SK-N-SH (cell line): ENCODE measurements at regions not wholly inside any gene's neighbourhood (a gene's known extent, or its start where the extent isn't known, plus 50 kb on each side); places are given as distances from the start of the nearest gene placed in this dataset.

ENCODE experiments used
- CTCF ChIA-PET: fragments of 300-600, 350-600 bp; formaldehyde crosslinking; extraction: SDS; loops from one replicate; lab custom pipeline; 2021; lab: Yijun Ruan, JAX
- POLR2A ChIA-PET: fragments of 350-600 bp; sonication (Branson Sonifier 250); formaldehyde crosslinking; extraction: SDS; loops from one replicate; lab custom pipeline; 2020; ENCODE audit warnings: antibody characterized with exemption, inconsistent platforms; lab: Yijun Ruan, JAX
- DNase-seq: peaks from one replicate; pipeline ENCODE4 v3.0.0; 2012
- H2AFZ ChIP-seq: fragments of 200-600 bp; sonication (generic); 2 replicates; pipeline ENCODE4 v1.8.1; 2016; ENCODE audit warnings: antibody characterized with exemption, mild to moderate bottlenecking, low read depth
- H3F3A ChIP-seq: fragments of 200-600 bp; sonication (generic); replicated peaks from 2 replicates; pipeline ENCODE3; 2016; ENCODE audit warnings: antibody characterized with exemption, mild to moderate bottlenecking; ENCODE audit not compliant: insufficient read depth
- H3K27ac ChIP-seq, 2 experiments: fragments of 200-500 bp in 1 of 2; fragments of 200-600 bp in 1 of 2; sonication (Bioruptor generic) in 1 of 2; sonication (generic), shearing (Covaris generic) in 1 of 2; 2 replicates each; pipeline versions ENCODE4 v1.5.1 to v1.6.1; 2014 to 2016; ENCODE audit warnings: low read depth in 2 of 2, inconsistent platforms in 1 of 2, low read length in 1 of 2, mild to moderate bottlenecking in 1 of 2, mixed read lengths in 1 of 2
- H3K27me3 ChIP-seq: fragments of 200-600 bp; sonication (generic), shearing (Covaris generic); 2 replicates; pipeline ENCODE4 v1.6.1; 2016; ENCODE audit warnings: mixed run types; ENCODE audit not compliant: insufficient read depth
- H3K36me3 ChIP-seq, 2 experiments: fragments of 200-500 bp in 1 of 2; fragments of 200-600 bp in 1 of 2; sonication (Bioruptor generic) in 1 of 2; sonication (generic) in 1 of 2; replicated peaks in 1 of 2; 2 replicates each; pipeline versions ENCODE3 to v1.5.1; 2014 to 2016; ENCODE audit warnings: low read length in 1 of 2, mild to moderate bottlenecking in 1 of 2; ENCODE audit not compliant: insufficient read depth in 2 of 2, control insufficient read depth in 1 of 2
- H3K4me1 ChIP-seq, 2 experiments: fragments of 200-500 bp in 1 of 2; fragments of 200-600 bp in 1 of 2; sonication (Bioruptor generic) in 1 of 2; sonication (generic), shearing (Covaris generic) in 1 of 2; 2 replicates each; pipeline versions ENCODE4 v1.5.1 to v1.6.1; 2014 to 2016; ENCODE audit warnings: low read depth in 1 of 2, low read length in 1 of 2, mixed run types in 1 of 2; ENCODE audit not compliant: insufficient read depth in 2 of 2, control insufficient read depth in 1 of 2
- H3K4me2 ChIP-seq: fragments of 200-600 bp; sonication (generic), shearing (Covaris generic); 2 replicates; pipeline ENCODE4 v1.6.1; 2017; ENCODE audit warnings: mixed run types
- H3K4me3 ChIP-seq, 2 experiments: fragments of 200-500 bp in 1 of 2; fragments of 200-600 bp in 1 of 2; sonication (Bioruptor generic) in 1 of 2; sonication (generic), shearing (Covaris generic) in 1 of 2; 2 replicates each; pipeline versions ENCODE4 v1.5.1 to v1.8.1; 2014 to 2016; ENCODE audit warnings: low read depth in 2 of 2, inconsistent platforms in 1 of 2, low read length in 1 of 2, mild to moderate bottlenecking in 1 of 2, mixed read lengths in 1 of 2, moderate library complexity in 1 of 2
- H3K79me2 ChIP-seq: fragments of 200-600 bp; sonication (generic); 2 replicates; pipeline ENCODE4 v1.8.1; 2017; ENCODE audit warnings: mild to moderate bottlenecking; ENCODE audit not compliant: insufficient read depth
- H3K9ac ChIP-seq: fragments of 200-600 bp; sonication (generic); 2 replicates; pipeline ENCODE4 v1.6.1; 2017; ENCODE audit warnings: mixed run types
- H3K9me2 ChIP-seq: fragments of 200-600 bp; sonication (generic); 2 replicates; pipeline ENCODE4 v1.6.1; 2017; ENCODE audit warnings: mixed run types
- H3K9me3 ChIP-seq: fragments of 200-600 bp; sonication (generic); 2 replicates; pipeline ENCODE4 v1.6.1; 2017; ENCODE audit warnings: mixed run types, mild to moderate bottlenecking, moderate library complexity
- H4K20me1 ChIP-seq: fragments of 200-600 bp; sonication (generic); 2 replicates; pipeline ENCODE4 v1.6.1; 2017; ENCODE audit warnings: mild to moderate bottlenecking, mixed run types; ENCODE audit not compliant: insufficient read depth
- CHD2 ChIP-seq: fragments of 150-350 bp; IDR thresholded peaks from 2 replicates; pipeline ENCODE4 v1.6.1; 2018; ENCODE audit warnings: low read length; ENCODE audit not compliant: partially characterized antibody
- ELF1 ChIP-seq: IDR thresholded peaks from 2 replicates; pipeline ENCODE4 v1.4.0; 2012
- EP300 ChIP-seq, 2 experiments: IDR thresholded peaks; 2 replicates each; pipeline versions ENCODE4 v1.4.0 to v1.6.1; 2012; ENCODE audit warnings: borderline replicate concordance in 1 of 2, low read depth in 1 of 2, low read length in 1 of 2
- EZH2phosphoT487 ChIP-seq: fragments of 200-600 bp; sonication (generic); IDR thresholded peaks from 2 replicates; pipeline ENCODE4 v1.6.1; 2017; ENCODE audit warnings: low read depth, mixed run types, mild to moderate bottlenecking, antibody characterized with exemption, moderate library complexity, borderline replicate concordance
- FOXJ3 ChIP-seq: sonication (generic); formaldehyde crosslinking; IDR thresholded peaks from 2 replicates; pipeline ENCODE4 v1.5.1; 2020; ENCODE audit warnings: mild to moderate bottlenecking, missing genetic modification reagents
- GABPA ChIP-seq: IDR thresholded peaks from 2 replicates; pipeline ENCODE4 v1.4.0; 2012; ENCODE audit warnings: low read depth, mild to moderate bottlenecking
- GATA2 ChIP-seq: sonication (generic); formaldehyde crosslinking; IDR thresholded peaks from 2 replicates; pipeline ENCODE4 v1.5.0; 2020; ENCODE audit warnings: mild to moderate bottlenecking, missing genetic modification reagents
- IRF3 ChIP-seq: fragments of 150-350 bp; IDR thresholded peaks from 2 replicates; pipeline ENCODE4 v1.6.1; 2016; ENCODE audit warnings: mild to moderate bottlenecking, low read depth, low read length
- JUND ChIP-seq: IDR thresholded peaks from 2 replicates; pipeline ENCODE4 v1.4.0; 2012
- NFIC ChIP-seq: IDR thresholded peaks from 2 replicates; pipeline ENCODE4 v1.4.0; 2012; ENCODE audit warnings: borderline replicate concordance
- REST ChIP-seq: IDR thresholded peaks from 2 replicates; pipeline ENCODE4 v1.6.1; 2012; ENCODE audit warnings: mild to moderate bottlenecking, low read depth, low read length, moderate library complexity
- RXRA ChIP-seq: IDR thresholded peaks from 2 replicates; pipeline ENCODE4 v1.4.0; 2012; ENCODE audit warnings: low read depth, mild to moderate bottlenecking, borderline replicate concordance
- YY1 ChIP-seq: IDR thresholded peaks from 2 replicates; pipeline ENCODE4 v1.4.0; 2012; ENCODE audit warnings: low read depth, mild to moderate bottlenecking
- WGBS: methylation state at CpG from one replicate; pipeline ENCODE4 v1.1.6; 2017; ENCODE audit warnings: low lambda C conversion rate; 5-methylcytosine and 5-hydroxymethylcytosine counted together

DNA sequence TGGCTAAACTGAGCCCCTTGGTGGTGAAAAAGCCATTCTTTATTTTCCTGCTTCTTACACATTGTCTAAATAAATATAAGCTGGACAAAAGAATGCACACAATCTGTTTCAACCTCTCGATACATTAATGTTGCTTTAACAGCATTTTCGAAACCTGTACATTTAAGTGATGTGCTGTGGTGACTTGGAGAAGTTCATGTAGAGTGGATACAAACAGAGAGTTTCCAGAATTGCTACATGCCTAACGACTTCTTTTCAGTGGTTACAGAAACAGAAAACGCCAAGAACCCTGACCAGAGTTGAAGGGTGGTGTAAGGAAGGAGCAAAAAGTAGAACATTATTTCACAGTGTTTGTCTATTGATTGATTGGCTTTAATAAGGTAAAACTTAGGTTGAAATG, 500.9 kb downstream of the SLC16A7 start:
- Histone ChIP-seq H3K9ac (no peak overlapping the region), H3K27ac (no peak overlapping the region), H3K9me2 (no peaks in the 10 kb centered on the region), H4K20me1 (no peaks in the 10 kb centered on the region), H3K4me1 (no peaks in the 10 kb centered on the region), H3K27me3 (no peaks in the 10 kb centered on the region), H3K79me2 (no peaks in the 10 kb centered on the region), H3K9me3 (no peaks in the 10 kb centered on the region), H3K4me2 (no peak overlapping the region), H3K4me3 (no peak overlapping the region), H3F3A (no peaks in the 10 kb centered on the region), H3K36me3 (no peaks in the 10 kb centered on the region), H2AFZ (no peak overlapping the region)
- DNase-seq: no peak
- CTCF ChIA-PET: no interaction called here
- POLR2A ChIA-PET: no interaction called here
- TF ChIP-seq NFIC (no peak), REST (no peak), JUND (no peak), GATA2 (no peak), CHD2 (no peak), EZH2phosphoT487 (no peak)
- WGBS: 5% methylated on average over 4 of the region's 4 CpGs

DNA sequence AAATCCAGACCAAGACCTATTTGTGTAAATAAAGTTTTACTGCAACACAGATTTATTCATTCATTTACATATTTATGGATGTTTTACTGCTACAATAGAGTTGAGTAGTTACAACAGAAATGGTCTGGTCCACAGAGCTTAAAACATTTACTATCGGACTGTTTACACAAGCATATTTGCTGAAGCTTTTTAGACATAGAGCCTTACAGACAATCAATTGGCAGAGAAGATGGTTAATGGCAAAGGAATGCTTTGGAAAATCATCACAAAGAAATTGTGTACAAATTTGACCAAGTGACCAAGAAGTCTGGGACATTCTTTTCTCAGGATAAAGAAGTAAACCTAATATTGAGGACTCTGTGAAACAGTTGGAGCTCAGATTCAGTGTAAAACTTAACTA, 504.3 kb downstream of the SLC16A7 start:
- no peaks in the 10 kb centered on the region for H3F3A ChIP-seq

More for the DNA sequence above, 504.3 kb downstream of the SLC16A7 start:
- H2AFZ ChIP-seq: no peak overlapping the region
- WGBS: 16% methylated on average over 1 of the region's 1 CpG
- no peaks in the 10 kb centered on the region for H3K9me2 ChIP-seq
- H3K4me2 ChIP-seq: no peak overlapping the region
- no peak for TF ChIP-seq EP300 (IDR thresholded peaks at IDR 0.05; ENCODE audit: borderline replicate concordance in 1 of 2, low read depth in 1 of 2, low read length in 1 of 2)
- TF ChIP-seq YY1: no peak
- no peak for TF ChIP-seq ELF1
- TF ChIP-seq GABPA: no peak
- no peak for TF ChIP-seq FOXJ3 (CRISPR knock-in tag)
- no peak for TF ChIP-seq RXRA
- no peak for TF ChIP-seq CHD2
- TF ChIP-seq IRF3: no peak
- TF ChIP-seq, all 33 proteins: peak for 0
- no peak overlapping the region for H3K4me3 ChIP-seq
- no peaks in the 10 kb centered on the region for H3K36me3 ChIP-seq
- CTCF ChIA-PET: no interaction called here
- H3K9ac ChIP-seq: no peak overlapping the region
- H3K27me3 ChIP-seq: no peaks in the 10 kb centered on the region
- no peaks in the 10 kb centered on the region for H3K9me3 ChIP-seq
- no peak overlapping the region for H3K27ac ChIP-seq
- H3K79me2 ChIP-seq: no peaks in the 10 kb centered on the region
- POLR2A ChIA-PET: no interaction called here
- no peak for DNase-seq
- H3K4me1 ChIP-seq: no peaks in the 10 kb centered on the region
- no peaks in the 10 kb centered on the region for H4K20me1 ChIP-seq
